Kidney glomerular epithelial cell (primary cell): ENCODE measurements at regions not wholly inside any gene's neighbourhood (a gene's known extent, or its start where the extent isn't known, plus 50 kb on each side); places are given as distances from the start of the nearest gene placed in this dataset.
"Not testable (repeated sequence)": the region's sequence is repeated elsewhere in the genome, so short reads cannot be mapped to it uniquely, and the experiment has no call there.

Experiments used
- DNase-seq: peaks from one replicate; lab custom pipeline; 2025; lab: John Stamatoyannopoulos, UW

DNA sequence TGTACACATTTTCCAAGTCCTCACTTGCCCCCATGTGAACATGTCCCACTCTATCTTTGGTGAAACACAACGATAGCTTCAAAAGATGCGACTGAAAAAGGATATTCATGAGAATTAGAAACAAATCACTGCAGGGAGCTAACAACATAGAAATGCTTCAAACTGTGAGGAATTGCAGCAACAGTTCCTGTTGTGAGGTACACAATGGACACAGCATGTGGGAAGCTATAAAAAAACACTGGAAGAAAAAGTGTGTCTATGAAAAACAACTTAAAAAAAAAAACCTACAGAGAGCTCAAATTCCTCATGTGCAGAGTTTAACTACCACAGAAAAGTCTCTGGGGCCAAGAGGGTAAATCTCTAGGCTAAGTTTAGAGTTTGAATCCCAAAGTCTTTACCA, 51.6 kb upstream of the BLTP1 start:
- DNase-seq: no peak

DNA sequence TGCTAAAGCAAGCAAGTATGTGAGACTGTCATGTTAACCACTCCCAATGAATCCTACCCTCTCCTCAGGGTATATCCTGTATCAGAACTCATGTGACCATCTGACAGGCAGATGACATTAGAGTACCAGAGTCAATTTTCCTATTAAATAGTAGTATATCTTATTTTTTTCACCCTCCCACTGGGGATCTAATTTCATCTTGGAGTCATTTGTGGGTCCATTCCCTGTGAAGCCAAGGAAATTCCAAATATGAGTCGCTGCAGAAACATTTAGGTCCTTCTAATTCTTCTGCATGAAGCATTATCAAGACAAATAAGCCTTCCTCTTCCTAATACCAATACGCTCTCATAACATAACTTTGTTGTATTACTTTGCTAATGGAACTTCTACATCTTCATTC, 52.2 kb upstream of the BLTP1 start:
- peak; percentile 37 for DNase-seq

DNA sequence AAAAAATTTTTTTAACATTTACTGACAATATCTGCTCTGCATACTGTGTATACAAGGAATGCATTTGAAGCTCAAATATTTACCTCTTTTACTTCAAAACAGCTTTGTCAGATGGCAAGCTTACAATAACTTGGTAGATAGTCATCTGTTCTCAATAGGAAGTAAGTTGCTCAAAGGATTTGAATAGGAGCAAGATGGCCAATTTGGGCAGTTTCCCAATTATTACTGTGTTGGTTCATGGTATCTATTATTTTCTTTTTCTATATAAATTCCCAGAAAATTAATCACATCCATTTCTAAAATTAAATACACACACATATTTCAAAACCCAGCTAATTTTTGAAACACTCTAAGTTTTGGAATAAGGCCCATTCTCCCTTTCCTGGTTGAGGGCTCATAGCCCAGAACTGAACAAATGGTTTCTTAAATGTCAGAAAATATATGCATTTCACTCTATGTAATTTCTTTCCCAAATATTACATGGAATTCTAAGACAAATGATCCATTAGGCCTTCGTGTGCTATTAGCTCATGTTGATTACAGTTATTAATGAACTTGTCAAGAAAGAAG, 60.2 kb upstream of the BLTP1 start:
- DNase-seq: no peak

DNA sequence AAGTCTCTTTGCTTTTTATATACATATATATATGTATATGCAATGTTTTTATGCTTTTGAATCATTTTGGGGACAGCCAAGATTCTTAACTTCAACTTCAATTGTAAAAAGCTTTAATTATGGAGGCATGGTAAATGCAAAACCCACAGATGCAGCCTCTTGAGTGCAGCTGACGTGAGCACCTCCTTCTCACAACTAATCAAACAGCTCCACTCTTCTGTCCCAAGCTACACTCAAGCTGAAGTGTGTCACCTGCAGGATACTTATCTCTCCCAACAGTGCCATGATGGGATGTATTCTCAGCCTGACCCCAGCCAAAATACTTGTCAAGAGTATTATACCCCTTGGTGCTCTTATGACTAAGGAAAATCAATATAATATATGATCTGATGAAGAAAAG, 60.7 kb upstream of the BLTP1 start:
- no peak for DNase-seq

DNA sequence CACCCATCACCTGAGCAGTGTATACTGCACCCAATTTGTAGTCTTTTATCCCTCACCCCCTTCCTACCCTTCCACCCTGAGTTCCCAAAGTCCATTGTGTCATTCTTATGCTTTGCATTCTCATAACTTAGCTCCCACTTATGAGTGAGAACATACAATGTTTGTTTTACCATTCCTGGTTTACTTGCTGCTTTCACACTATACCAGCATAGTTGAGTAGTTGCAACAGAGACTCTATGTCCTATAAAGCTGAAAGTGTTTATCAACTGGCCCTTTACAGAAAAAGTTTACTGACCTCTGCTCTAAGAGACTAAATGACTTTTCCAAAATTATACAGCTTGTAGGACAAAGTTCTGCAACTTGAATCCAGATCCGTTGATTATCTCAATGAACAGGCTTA, 61.1 kb upstream of the BLTP1 start:
- DNase-seq: no peak

DNA sequence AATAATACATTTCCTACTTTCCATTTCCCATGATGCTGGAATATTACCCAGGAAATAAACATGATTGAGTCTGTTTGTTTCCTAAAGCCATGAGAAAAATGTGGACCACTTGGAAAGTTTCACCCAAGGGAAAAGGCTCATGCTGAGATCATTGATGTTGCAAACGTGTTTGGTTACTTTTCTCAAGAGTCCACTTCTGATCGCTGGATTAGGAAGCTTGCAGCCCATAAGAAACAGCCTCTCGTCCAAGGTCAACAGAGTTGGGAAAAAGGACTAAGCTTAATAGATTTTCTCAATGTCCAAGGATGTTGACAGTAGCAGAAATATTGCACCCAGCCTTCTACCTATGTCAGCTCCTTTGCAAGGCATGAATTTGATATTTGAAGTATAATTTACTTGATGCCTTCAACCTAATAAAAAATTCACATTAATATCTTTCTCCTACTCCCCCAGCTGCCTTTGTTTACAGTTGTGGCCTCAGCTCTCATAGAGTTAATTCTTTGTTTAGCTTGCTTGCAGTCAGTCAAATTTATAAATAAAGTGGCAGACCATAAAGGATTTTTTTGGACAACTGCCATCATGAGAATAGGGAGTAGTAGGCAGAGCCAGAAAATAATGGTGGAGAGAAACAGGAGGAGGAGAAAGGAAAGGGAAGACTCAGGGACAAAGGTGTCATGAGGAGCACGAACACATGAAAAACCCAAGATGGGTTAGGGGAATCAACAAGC, 65.6 kb upstream of the BLTP1 start:
- no peak for DNase-seq

DNA sequence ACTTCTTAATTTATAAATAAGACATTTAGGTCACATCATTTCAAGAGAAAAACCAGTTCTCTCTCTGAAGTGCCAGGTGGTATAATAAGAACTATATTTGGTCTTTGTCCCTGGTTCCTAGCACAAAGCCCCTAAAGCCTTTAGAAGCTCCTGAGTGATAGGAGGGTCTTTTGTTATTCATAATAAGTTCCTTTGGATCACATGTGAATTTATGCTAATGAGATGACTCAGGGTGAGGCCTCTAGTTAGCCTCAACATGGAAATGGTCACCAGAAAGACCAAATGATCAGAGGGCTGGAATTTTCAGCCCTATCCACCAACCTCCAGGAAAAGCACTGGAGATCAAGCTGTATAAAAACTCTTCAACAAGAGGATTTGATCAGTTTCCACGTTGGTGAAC, 68.1 kb upstream of the BLTP1 start:
- DNase-seq: no peak

DNA sequence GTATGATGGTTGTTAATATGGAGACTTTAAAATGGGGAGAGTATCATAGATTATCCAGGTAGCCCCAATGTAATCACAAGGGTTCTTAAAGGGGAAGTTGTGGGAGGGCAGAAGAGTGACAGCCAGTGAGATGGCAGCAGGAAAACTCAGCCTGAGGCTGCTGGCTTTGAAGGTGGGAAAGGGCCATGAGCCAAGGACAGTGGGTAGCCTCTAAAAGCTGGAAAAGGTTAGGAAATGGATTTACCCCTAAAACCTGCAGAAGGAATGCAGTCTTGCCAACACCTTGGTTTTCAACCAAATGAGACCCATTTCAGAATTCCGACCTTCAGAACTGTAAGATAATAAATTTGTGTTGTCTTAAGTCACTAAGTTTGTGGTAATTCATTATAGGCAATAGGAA, 68.8 kb upstream of the BLTP1 start:
- no peak for DNase-seq

DNA sequence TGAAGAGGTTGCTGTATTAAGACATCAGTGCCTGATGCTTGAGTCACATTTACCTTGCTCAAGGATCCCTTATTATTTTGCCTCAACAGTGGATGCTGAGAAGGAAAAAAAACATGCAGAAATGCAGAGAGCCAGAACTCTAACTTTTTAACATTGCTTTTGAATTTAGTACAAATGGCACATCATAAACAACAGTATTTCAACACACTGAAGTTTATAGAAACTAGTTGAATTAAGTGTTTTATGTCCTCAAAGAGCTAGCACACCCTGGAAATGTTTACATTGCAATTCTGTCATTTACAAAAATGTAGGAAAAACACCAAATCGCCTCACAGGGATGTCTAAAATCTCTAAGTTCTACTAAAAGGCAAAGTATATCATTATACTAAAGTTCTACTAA, 69.5 kb upstream of the BLTP1 start:
- DNase-seq: no peak

DNA sequence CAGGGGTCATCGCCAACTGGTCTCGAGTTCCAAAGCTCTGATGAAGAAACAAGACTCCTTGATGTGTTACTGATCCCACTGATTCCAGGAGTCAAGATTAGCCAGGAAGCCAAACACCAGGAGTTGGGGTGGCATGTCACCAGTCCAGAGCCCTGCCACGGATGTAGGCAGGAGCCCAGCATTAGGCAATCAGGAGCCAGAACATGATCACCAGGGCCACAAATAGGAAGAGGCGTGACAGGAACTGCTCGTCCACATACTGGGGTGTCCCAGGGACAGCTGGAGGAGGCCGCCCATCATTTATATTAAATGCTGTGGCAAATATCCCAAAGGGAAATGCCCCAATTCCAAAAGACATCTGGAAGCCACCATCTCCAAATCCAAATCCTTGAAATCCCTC, 74.5 kb upstream of the BLTP1 start:
- not testable (repeated sequence) for DNase-seq

DNA sequence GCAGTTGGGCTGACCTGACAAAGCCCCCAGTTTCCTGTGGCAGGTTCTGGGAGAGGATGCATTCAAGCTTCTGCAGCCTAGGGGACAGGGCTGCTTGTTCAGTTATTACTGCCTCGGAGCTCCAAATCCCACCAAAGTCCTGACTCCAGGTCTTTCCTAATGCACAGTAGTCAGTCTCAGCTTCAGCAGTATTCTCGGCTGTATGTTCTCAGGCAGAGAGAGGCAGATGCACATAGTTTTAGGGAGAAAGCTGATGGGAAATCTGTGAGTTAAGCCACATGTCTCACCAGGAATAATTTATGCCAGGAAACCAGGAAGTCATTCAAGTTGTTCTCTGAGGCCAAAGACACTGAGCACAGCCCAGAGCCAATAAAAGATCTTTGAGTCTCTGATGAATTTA, 75.3 kb upstream of the BLTP1 start:
- DNase-seq: not testable (repeated sequence)

DNA sequence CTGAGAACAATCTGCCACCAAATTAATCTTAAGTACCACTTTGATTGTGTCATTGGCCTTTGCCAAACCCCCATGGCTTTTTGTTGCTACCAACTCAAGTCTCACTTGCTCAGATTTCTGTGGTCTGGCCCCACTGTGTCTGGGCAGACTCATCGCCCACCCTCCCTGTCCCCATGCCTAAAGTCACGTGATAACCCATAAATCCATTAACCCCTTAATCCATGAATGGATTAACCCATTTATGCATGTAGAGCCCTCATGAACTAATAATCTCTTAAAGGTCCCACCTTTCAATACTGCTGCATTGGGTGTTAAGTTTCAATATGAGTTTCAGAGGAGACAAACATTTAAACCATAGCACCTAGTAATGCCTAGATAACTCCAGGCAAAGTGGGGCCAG, 78.5 kb upstream of the BLTP1 start:
- no peak for DNase-seq

DNA sequence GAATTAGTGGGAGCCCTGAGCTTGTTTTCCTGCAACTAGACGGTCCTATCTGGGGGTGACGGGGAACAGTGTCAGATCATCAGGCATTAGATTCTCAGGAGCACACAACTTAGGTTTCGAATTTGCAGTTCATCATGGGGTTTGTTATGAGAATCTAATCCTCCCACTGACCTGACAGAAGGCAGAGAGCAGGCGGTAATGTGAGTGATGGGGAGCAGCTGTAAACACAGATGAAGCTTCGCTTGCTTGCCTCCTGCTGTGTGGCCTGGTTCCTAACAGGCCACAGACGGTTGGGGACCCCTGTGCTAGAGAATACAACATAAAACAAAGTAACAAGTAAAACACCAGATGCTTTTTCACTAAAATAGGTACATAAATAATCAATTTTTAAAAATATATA, 86.2 kb upstream of the BLTP1 start:
- DNase-seq: no peak

DNA sequence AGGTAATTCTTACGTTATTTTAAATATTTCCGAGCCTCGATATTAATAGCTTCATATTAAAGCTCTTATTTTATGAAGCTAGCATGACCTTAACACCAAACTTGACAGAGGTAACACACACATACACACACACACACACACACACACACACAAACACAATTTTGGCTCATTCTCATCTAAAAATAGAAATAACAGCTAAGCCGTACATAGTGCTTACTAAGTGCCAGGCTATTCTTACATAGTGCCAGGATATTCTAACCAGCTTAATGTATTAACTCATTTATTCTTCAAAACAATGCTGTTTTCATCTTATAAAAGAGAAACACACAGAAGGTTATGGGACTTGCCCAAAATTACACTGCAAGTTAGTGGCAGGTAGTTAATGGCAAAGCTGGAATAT, 87.0 kb upstream of the BLTP1 start:
- DNase-seq: no peak

DNA sequence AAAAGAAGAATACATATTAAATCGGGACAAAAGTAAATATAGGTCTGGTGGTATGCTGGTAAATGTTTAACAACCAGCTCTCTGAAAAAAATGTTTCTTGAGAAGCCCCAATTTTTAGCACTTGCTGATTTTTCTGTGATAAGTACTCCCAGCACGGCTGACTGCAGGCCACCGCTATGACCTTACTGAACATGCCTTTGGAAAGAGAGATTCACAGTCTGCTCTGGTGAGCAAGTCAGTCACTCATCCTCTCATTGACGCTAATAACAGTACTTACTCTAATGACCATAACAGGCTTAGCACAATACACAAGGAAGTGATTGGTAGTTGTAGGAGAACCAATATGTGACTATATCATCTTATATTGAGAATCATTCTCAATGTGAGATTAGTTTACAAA, 98.9 kb upstream of the BLTP1 start:
- no peak for DNase-seq

DNA sequence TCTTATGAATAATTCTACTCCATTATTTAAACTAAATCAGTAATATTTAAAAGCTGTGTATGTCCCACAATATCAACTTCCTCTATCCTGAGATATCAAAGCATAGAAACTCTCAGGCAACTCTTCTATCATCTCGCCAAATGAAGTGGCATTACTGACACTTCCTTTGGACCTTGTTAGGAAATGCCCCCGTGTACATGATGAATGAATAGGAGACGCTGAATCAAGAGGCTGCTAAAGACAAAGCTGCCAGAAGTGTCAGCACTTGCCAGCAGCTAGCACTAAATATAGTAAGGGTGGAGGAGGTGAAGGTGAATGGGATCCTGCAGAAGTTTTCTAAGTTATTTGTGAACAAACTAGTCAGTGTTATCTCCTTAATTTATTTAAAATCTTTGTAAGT, 99.5 kb upstream of the BLTP1 start:
- DNase-seq: no peak

DNA sequence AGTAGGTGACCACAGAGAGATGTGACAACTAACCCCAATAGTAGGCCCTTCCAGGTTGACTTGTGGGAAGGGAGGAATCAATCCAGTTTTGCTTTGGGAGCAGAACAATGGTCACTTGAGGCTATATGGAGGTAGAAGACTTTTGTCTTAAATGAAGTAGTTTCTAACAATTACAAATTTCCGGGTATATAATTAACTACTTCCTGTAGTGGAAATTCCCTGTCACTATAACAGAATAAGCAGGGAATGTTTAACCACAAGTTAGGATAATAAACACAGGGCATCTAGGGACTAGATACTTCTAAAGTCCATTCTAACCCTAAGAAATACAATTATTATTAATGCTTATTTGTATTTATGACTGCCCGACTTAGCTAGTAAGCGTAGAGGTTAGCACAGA, 99.0 kb upstream of the TRPC3 start:
- no peak for DNase-seq

DNA sequence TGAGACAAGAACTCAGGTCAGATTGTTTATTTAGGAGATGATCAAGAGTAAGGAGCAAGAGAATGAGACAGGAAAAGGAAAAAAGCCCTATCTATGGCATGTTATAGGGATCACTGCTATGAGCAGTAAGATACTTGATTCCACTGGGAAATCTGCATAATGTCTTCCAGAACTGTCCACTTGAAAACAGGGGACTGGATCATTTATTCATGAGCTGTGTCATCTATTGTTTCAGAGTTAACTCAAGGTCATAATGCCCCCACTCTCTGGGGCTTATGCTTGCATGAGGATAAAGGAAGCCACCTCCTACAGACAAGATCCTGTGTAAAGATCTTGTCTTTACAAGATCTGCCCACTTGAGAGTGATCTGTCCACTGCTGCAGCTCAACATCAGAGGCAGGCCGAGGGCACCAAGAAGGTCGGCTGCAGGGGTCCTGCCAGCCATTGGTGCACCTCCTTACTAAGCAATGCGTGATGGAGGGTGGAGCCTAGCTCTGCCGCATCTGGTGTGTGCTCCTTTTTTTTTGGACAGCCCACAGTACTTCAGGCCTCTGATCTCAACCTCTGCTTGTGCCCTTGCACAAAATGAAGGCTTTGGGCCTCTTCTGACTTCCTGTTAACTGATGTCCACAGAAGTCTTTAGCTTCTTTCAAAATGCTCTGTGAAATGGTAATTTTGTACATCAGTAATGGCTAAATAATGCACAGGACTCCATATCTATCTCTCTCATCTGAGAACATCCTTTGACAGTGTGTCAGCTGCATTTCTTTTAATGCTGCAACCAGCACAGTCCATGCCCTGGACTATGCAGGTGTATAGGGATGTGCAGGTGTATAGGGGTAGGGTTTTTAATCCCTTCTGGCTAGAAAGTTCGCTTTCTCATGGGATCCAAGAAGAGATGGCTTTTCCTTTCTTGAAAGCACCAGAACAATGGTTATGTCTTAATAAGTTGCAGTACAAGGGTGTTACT, 95.9 kb upstream of the TRPC3 start:
- DNase-seq: no peak

DNA sequence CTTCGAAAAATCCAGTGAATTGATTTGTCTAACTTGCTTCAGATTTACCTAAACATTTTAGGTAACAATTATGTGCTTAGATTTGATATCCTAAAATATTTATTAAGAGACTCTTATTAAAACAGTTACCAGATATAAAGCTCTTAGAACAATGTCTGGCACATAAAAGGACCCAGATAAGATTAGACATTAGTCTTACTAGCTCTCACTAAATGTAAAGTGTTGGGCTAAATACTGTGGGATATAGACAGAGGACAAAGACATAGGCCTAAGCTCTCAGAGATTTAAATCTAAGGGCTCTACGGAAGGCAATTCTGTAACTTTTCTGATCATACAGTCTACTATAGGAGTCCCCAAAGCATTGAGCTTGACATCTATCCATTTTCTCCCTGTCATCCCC, 94.4 kb upstream of the TRPC3 start:
- DNase-seq: no peak

DNA sequence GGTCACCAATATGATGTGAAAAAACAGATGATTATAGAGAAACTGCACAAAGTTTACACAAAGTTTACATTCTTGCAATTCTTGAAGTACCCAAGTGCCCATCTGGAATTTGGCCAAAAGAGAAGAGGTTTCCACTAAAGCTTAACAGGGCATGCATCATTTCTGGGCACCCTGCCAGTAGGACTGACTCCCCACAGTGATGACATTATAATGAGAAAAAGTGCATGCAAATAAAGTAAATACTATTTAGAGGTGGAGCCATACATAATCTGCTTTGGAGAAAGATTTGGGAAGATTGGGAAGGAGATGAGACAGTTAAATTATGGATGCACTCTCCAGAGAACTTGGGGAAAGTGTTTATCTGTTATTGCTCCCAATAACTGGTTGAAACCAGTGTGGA, 93.7 kb upstream of the TRPC3 start:
- DNase-seq: peak; percentile 97

DNA sequence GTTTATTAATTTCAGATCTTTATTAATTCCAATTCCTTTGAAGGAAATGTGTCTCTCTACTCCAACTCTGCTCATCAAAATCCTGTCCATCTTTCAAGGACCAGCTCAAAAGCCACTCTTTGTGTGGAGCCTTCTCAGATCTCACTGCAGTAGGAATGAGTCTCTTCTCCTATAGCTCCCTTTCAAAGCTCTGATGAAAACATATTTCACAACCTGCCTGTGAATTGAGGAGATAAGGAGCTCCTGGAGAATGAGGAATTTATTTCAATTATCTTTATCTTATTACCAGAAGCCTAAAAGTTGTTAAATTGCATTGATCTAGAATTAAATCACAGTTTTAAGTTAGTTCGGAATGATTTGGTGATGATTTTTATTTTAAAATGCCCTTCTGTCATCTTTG, 92.6 kb upstream of the TRPC3 start:
- no peak for DNase-seq

DNA sequence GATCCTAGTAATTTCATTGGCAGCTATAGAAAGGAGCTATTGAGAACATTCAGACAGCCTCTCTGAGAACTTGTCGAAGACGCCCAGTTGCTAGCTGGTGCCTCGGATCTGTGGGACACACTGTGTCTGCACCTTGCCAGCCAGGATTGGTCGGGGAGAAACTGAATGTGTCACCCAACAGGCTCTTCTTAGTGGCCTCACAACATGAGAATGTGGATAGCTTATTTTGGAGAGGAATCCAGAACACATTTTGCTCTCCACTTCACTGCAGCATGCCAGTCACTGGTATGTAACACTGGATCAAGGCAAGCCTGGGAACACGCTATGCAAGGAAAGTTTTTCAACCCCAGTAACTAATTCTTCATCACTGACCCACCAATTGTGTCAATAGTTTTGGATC, 89.5 kb upstream of the TRPC3 start:
- no peak for DNase-seq

DNA sequence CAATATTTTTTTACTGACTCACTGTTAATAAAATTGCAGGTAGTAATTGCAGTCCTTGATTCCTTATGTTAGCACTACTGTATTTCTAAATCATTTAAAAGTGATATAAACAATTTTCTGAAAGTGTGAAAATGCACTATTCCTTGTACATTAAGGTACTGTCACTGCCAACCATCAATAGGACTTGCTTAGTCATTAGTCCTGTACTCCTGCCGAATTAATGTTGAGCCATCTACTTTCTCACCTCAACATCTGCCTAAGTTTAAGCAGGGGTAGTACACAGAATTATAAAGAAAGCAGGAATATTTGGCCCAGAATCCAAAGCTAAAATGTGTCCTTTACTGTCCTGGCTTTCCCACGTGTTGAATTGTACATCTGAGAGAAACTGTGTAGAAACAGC, 87.0 kb upstream of the TRPC3 start:
- DNase-seq: no peak
